HEK293 (cell line): ENCODE measurements at regions not wholly inside any gene's neighbourhood (a gene's known extent, or its start where the extent isn't known, plus 50 kb on each side); places are given as distances from the start of the nearest gene placed in this dataset.

ENCODE experiments used
- CTCF ChIA-PET: fragments of 350-600 bp; formaldehyde crosslinking; extraction: SDS; loops from one replicate; lab custom pipeline; 2021; ENCODE audit warnings: antibody characterized with exemption; lab: Yijun Ruan, JAX
- POLR2A ChIA-PET: fragments of 300-600 bp; formaldehyde crosslinking; extraction: SDS; loops from one replicate; lab custom pipeline; 2020; ENCODE audit warnings: antibody characterized with exemption, inconsistent platforms; lab: Yijun Ruan, JAX
- H3K27ac ChIP-seq: fragments of 200-500 bp; sonication (Bioruptor generic); 2 replicates; pipeline ENCODE4 v1.5.1; 2014; ENCODE audit warnings: low read depth, low read length, control low read depth, inconsistent platforms; ENCODE audit errors: extremely low read depth
- H3K36me3 ChIP-seq, 2 experiments: fragments of 200-500 bp in 1 of 2; sonication (Bioruptor generic) in 1 of 2; 1 replicate in 1 of 2; 2 replicates in 1 of 2; pipeline ENCODE4 v1.5.1; 2014 to 2017; ENCODE audit warnings: inconsistent platforms in 2 of 2, low read length in 2 of 2; ENCODE audit not compliant: control insufficient read depth in 2 of 2, insufficient read depth in 1 of 2
- H3K4me1 ChIP-seq: fragments of 200-500 bp; sonication (Bioruptor generic); 2 replicates; pipeline ENCODE4 v1.5.1; 2014; ENCODE audit warnings: mild to moderate bottlenecking, low read length, inconsistent platforms; ENCODE audit not compliant: control insufficient read depth, insufficient read depth
- H3K4me3 ChIP-seq: 2 replicates; pipeline ENCODE4 v1.5.1; 2011; ENCODE audit warnings: low read depth, mild to moderate bottlenecking, control low read depth, low read length, moderate library complexity
- H3K9me3 ChIP-seq: fragments of 200-500 bp; sonication (Bioruptor generic); 2 replicates; pipeline ENCODE4 v1.5.1; 2014; ENCODE audit warnings: low read depth, low read length, inconsistent platforms; ENCODE audit not compliant: control insufficient read depth, insufficient read depth
- BCL11B ChIP-seq: fragments of 450-650 bp; formaldehyde crosslinking; IDR thresholded peaks from 2 replicates; pipeline ENCODE4 v1.5.1; 2016; ENCODE audit warnings: low read depth, missing biosample characterization, missing genetic modification characterization
- GFI1B ChIP-seq: fragments of 450-650 bp; formaldehyde crosslinking; IDR thresholded peaks from 2 replicates; pipeline ENCODE4 v1.5.1; 2016; ENCODE audit warnings: missing biosample characterization, missing genetic modification characterization
- GLI2 ChIP-seq: fragments of 450-650 bp; formaldehyde crosslinking; IDR thresholded peaks from 2 replicates; pipeline ENCODE4; 2017; ENCODE audit warnings: missing biosample characterization, missing genetic modification characterization, low read depth, borderline replicate concordance
- HOXA7 ChIP-seq: sonication (generic); formaldehyde crosslinking; IDR thresholded peaks from 2 replicates; pipeline ENCODE4 v1.8.1; 2022; ENCODE audit warnings: missing genetic modification reagents, borderline replicate concordance
- INSM2 ChIP-seq: fragments of 450-650 bp; formaldehyde crosslinking; IDR thresholded peaks from 2 replicates; pipeline ENCODE4 v1.5.1; 2016; ENCODE audit warnings: missing biosample characterization, missing genetic modification characterization
- OVOL3 ChIP-seq: fragments of 450-650 bp; formaldehyde crosslinking; IDR thresholded peaks from 2 replicates; pipeline ENCODE4 v1.5.1; 2016; ENCODE audit warnings: missing biosample characterization, missing genetic modification characterization
- PBX3 ChIP-seq: sonication (generic); formaldehyde crosslinking; IDR thresholded peaks from 2 replicates; pipeline ENCODE4 v1.8.1; 2022; ENCODE audit warnings: mild to moderate bottlenecking, moderate library complexity, missing genetic modification reagents
- PRDM10 ChIP-seq: fragments of 450-650 bp; formaldehyde crosslinking; IDR thresholded peaks from 2 replicates; pipeline ENCODE4 v1.5.1; 2016; ENCODE audit warnings: missing biosample characterization, missing genetic modification characterization
- RBAK ChIP-seq: fragments of 450-650 bp; formaldehyde crosslinking; IDR thresholded peaks from 2 replicates; pipeline ENCODE4 v1.5.1; 2016; ENCODE audit warnings: missing biosample characterization, missing genetic modification characterization
- ZBTB1 ChIP-seq: fragments of 450-650 bp; formaldehyde crosslinking; IDR thresholded peaks from 2 replicates; pipeline ENCODE4 v1.5.1; 2016; ENCODE audit warnings: missing biosample characterization, missing genetic modification characterization
- ZBTB8A ChIP-seq: fragments of 450-650 bp; formaldehyde crosslinking; IDR thresholded peaks from 2 replicates; pipeline ENCODE4 v1.5.1; 2016; ENCODE audit warnings: missing biosample characterization, missing genetic modification characterization
- ZNF10 ChIP-seq: fragments of 450-650 bp; formaldehyde crosslinking; IDR thresholded peaks from 2 replicates; pipeline ENCODE4 v1.5.1; 2017; ENCODE audit warnings: missing biosample characterization, missing genetic modification characterization
- ZNF155 ChIP-seq: fragments of 450-650 bp; formaldehyde crosslinking; IDR thresholded peaks from 2 replicates; pipeline ENCODE4 v1.5.1; 2016; ENCODE audit warnings: missing biosample characterization, missing genetic modification characterization
- ZNF175 ChIP-seq: fragments of 450-650 bp; formaldehyde crosslinking; IDR thresholded peaks from 2 replicates; pipeline ENCODE4 v1.5.1; 2016; ENCODE audit warnings: missing biosample characterization, missing genetic modification characterization
- ZNF2 ChIP-seq: fragments of 450-650 bp; formaldehyde crosslinking; IDR thresholded peaks from 2 replicates; pipeline ENCODE4 v1.5.1; 2016; ENCODE audit warnings: missing biosample characterization, missing genetic modification characterization
- ZNF26 ChIP-seq: fragments of 450-650 bp; formaldehyde crosslinking; IDR thresholded peaks from 2 replicates; pipeline ENCODE4 v1.5.1; 2016; ENCODE audit warnings: missing biosample characterization, missing genetic modification characterization
- ZNF311 ChIP-seq: fragments of 450-650 bp; formaldehyde crosslinking; IDR thresholded peaks from 2 replicates; pipeline ENCODE4 v1.5.1; 2017; ENCODE audit warnings: missing biosample characterization, missing genetic modification characterization, borderline replicate concordance
- ZNF324 ChIP-seq: fragments of 450-650 bp; formaldehyde crosslinking; IDR thresholded peaks from 2 replicates; pipeline ENCODE4 v1.5.1; 2016; ENCODE audit warnings: missing biosample characterization, missing genetic modification characterization
- ZNF423 ChIP-seq: fragments of 450-650 bp; formaldehyde crosslinking; IDR thresholded peaks from 2 replicates; pipeline ENCODE4 v1.5.1; 2016; ENCODE audit warnings: missing biosample characterization, missing genetic modification characterization
- ZNF558 ChIP-seq: fragments of 450-650 bp; formaldehyde crosslinking; IDR thresholded peaks from 2 replicates; pipeline ENCODE4 v1.5.1; 2016; ENCODE audit warnings: missing biosample characterization, missing genetic modification characterization
- ZNF561 ChIP-seq: fragments of 450-650 bp; IDR thresholded peaks from 2 replicates; pipeline ENCODE4 v1.5.1; 2018; ENCODE audit warnings: missing biosample characterization, missing genetic modification characterization, borderline replicate concordance
- ZNF701 ChIP-seq: fragments of 450-650 bp; formaldehyde crosslinking; IDR thresholded peaks from 2 replicates; pipeline ENCODE4 v1.5.1; 2016; ENCODE audit warnings: missing biosample characterization, missing genetic modification characterization
- ZNF843 ChIP-seq: fragments of 450-650 bp; formaldehyde crosslinking; IDR thresholded peaks from 2 replicates; pipeline ENCODE4 v1.5.1; 2016; ENCODE audit warnings: missing biosample characterization, missing genetic modification characterization

- Histone ChIP-seq H3K4me3 (no peak overlapping the region), H3K27ac (no peak overlapping the region), H3K9me3 (no peaks in the 10 kb centered on the region), H3K36me3 (no peaks in the 10 kb centered on the region), H3K4me1 (no peaks in the 10 kb centered on the region)
- TF ChIP-seq PRDM10 (tag by site-specific recombination) (no peak), ZNF558 (tag by site-specific recombination) (no peak), HOXA7 (CRISPR knock-in tag) (no peak), ZNF311 (no peak), ZNF843 (no peak), RBAK (tag by site-specific recombination) (no peak), ZNF561 (no peak), ZNF10 (tag by site-specific recombination) (no peak)
- ChIA-PET POLR2A (no interaction called here), CTCF (no interaction called here)
Measured at GRCh38 chr16:76766538-76766937, 424.5 kb upstream of the MON1B start.

- no peak overlapping the region for H3K4me3 ChIP-seq
- H3K4me1 ChIP-seq: no peaks in the 10 kb centered on the region
- CTCF ChIA-PET: no interaction called here
- no peak for TF ChIP-seq OVOL3 (tag by site-specific recombination)
- TF ChIP-seq ZNF324 (tag by site-specific recombination): no peak
- no peak for TF ChIP-seq ZNF155 (tag by site-specific recombination)
- TF ChIP-seq ZNF701 (tag by site-specific recombination): no peak
- TF ChIP-seq ZNF175: no peak
- TF ChIP-seq PBX3 (CRISPR knock-in tag): no peak
- no peak for TF ChIP-seq ZNF2 (tag by site-specific recombination)
- no peak for TF ChIP-seq GFI1B (tag by site-specific recombination)
- no peak for TF ChIP-seq BCL11B (tag by site-specific recombination)
- TF ChIP-seq ZNF423 (tag by site-specific recombination): no peak
- TF ChIP-seq ZBTB8A (tag by site-specific recombination): no peak
- TF ChIP-seq ZNF26: no peak
- TF ChIP-seq INSM2: no peak
- TF ChIP-seq GLI2: no peak
- TF ChIP-seq ZBTB1 (tag by site-specific recombination): no peak
- no peaks in the 10 kb centered on the region for H3K9me3 ChIP-seq
- POLR2A ChIA-PET: no interaction called here
- no peak overlapping the region for H3K27ac ChIP-seq
- H3K36me3 ChIP-seq: no peaks in the 10 kb centered on the region
Measured at GRCh38 chr16:76768316-76768715, 422.7 kb upstream of the MON1B start.
